ENCODE measurements at regions not wholly inside any gene's neighbourhood (a gene's known extent, or its start where the extent isn't known, plus 50 kb on each side); places are given as distances from the start of the nearest gene placed in this dataset.

DNA sequence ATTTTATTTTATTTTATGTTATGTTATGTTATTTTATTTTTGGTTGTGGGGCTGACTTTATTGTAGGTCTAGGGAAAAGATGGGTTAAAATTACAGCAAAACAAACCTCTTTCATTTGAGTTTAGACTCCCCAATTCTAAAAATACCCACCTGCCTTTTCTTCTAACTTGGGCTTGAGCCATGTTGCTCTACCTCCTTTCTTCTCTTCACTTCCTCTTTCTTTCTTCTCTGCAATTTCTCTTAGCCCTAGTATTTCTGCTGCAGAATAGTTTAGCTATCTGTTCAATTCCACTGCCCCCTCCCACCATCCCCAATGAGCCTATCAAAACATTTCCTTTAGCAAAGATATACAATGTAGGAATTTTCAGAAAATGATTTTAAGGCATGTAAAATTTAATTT, 653.3 kb downstream of the ARAP2 start:
- no peak overlapping the region for H3K4me3 ChIP-seq
- TF ChIP-seq POLR2A (IDR thresholded peaks at IDR 0.05), result no peak
- TF ChIP-seq, protein P1, sequence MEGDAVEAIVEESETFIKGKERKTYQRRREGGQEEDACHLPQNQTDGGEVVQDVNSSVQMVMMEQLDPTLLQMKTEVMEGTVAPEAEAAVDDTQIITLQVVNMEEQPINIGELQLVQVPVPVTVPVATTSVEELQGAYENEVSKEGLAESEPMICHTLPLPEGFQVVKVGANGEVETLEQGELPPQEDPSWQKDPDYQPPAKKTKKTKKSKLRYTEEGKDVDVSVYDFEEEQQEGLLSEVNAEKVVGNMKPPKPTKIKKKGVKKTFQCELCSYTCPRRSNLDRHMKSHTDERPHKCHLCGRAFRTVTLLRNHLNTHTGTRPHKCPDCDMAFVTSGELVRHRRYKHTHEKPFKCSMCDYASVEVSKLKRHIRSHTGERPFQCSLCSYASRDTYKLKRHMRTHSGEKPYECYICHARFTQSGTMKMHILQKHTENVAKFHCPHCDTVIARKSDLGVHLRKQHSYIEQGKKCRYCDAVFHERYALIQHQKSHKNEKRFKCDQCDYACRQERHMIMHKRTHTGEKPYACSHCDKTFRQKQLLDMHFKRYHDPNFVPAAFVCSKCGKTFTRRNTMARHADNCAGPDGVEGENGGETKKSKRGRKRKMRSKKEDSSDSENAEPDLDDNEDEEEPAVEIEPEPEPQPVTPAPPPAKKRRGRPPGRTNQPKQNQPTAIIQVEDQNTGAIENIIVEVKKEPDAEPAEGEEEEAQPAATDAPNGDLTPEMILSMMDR (IDR thresholded peaks at IDR 0.05 in 4 of 5, conservative IDR thresholded peaks at IDR 0.05 in 1 of 5), result no peak
- DNase-seq (no peak), ATAC-seq (no peak)
- H3K9me3 ChIP-seq, result no peaks in the 10 kb centered on the region
- no peaks in the 10 kb centered on the region for H3K27me3 ChIP-seq
- H3K27ac ChIP-seq, result no peak overlapping the region
- H3K4me1 ChIP-seq, result no peaks in the 10 kb centered on the region
- intact Hi-C loops (cut with DNase I; ENCODE audit: low total_unique reads), result no loop called here
- H3K36me3 ChIP-seq, result no peaks in the 10 kb centered on the region
- in situ Hi-C loops (cut with MboI; ENCODE audit: low sequenced_read_pairs in 4 of 4), result no loop called here

DNA sequence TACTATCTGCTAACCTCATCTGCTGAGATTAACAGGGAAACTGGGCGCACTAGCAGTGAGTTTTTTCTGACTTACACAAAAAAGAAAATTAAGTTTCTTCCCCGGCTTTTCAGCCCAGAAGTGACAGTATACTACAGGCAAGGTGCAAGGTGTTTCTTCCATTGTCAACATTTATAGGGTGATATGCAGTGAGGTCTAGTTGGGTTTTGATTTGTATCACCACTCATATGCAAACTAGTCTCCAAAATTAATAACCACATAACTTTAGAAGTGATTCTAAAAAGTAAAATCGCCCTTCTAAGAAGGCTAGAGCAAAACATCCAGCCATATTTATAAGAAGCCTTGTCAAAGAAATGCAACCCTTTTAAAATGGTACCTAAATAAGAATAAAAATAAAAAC, 640.1 kb downstream of the ARAP2 start:
- H3K36me3 ChIP-seq, result no peaks in the 10 kb centered on the region
- TF ChIP-seq POLR2A (IDR thresholded peaks at IDR 0.05), result no peak
- TF ChIP-seq, protein P1 (IDR thresholded peaks at IDR 0.05 in 4 of 5, conservative IDR thresholded peaks at IDR 0.05 in 1 of 5), result no peak
- H3K27ac ChIP-seq, result no peak overlapping the region
- DNase-seq (no peak), ATAC-seq (no peak)
- H3K4me1 ChIP-seq, result no peaks in the 10 kb centered on the region
- H3K4me3 ChIP-seq, result no peak overlapping the region
- H3K9me3 ChIP-seq, result no peaks in the 10 kb centered on the region
- no peaks in the 10 kb centered on the region for H3K27me3 ChIP-seq
- intact Hi-C loops (cut with DNase I; ENCODE audit: low total_unique reads) (no loop called here), in situ Hi-C loops (cut with MboI; ENCODE audit: low sequenced_read_pairs in 4 of 4) (no loop called here)

DNA sequence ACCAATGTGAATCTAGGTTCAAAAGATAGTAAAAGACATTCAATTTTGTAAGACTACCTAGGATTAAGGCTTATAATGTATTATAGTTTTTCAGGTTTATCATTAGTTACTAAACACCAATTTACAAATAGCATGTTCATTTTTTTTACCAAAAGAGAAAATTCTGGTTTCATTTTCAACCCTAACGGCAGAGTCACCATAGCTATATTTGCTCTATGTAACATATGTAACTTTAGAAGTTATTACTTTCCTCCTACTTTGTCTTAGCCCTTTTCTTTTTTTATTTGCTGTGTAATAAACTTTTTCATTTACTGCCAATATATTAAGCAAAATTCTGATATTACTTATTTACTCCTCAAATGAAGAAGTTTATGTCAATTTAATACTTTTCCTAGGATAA, 639.6 kb downstream of the ARAP2 start:
- no peaks in the 10 kb centered on the region for H3K36me3 ChIP-seq
- ATAC-seq (no peak), DNase-seq (no peak)
- H3K27ac ChIP-seq, result no peak overlapping the region
- no peaks in the 10 kb centered on the region for H3K4me1 ChIP-seq
- in situ Hi-C loops (cut with MboI; ENCODE audit: low sequenced_read_pairs in 4 of 4) (no loop called here), intact Hi-C loops (cut with DNase I; ENCODE audit: low total_unique reads) (no loop called here)
- no peaks in the 10 kb centered on the region for H3K27me3 ChIP-seq
- no peak overlapping the region for H3K4me3 ChIP-seq
- no peaks in the 10 kb centered on the region for H3K9me3 ChIP-seq
- TF ChIP-seq, protein P1 (IDR thresholded peaks at IDR 0.05 in 4 of 5, conservative IDR thresholded peaks at IDR 0.05 in 1 of 5), result no peak
- TF ChIP-seq POLR2A (IDR thresholded peaks at IDR 0.05), result no peak

DNA sequence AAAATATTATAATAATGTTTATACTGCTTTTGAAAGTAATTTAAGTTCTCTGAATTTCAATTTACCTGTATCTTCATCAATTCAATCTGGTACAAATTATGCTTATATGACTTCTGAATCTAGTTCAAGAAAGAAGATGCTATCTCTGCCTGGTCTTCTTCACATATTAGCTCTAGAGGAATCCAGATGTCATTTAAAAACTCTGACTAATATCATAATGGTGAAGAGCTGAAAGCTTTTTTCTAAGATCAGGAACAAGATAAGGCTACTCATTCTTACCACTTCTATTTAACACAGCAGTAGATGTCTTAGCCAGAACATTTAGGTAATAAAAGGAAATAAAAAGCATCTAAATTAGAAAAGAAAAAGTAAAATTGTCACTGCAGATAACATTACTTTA, 636.1 kb downstream of the ARAP2 start:
- no peaks in the 10 kb centered on the region for H3K36me3 ChIP-seq
- no peak overlapping the region for H3K27ac ChIP-seq
- no peaks in the 10 kb centered on the region for H3K9me3 ChIP-seq
- H3K4me1 ChIP-seq, result no peaks in the 10 kb centered on the region
- intact Hi-C loops (cut with DNase I; ENCODE audit: low total_unique reads) (no loop called here), in situ Hi-C loops (cut with MboI; ENCODE audit: low sequenced_read_pairs in 4 of 4) (no loop called here)
- no peaks in the 10 kb centered on the region for H3K27me3 ChIP-seq
- no peak overlapping the region for H3K4me3 ChIP-seq
- no peak for DNase-seq
- TF ChIP-seq, protein P1 (IDR thresholded peaks at IDR 0.05 in 4 of 5, conservative IDR thresholded peaks at IDR 0.05 in 1 of 5), result no peak
- TF ChIP-seq POLR2A (IDR thresholded peaks at IDR 0.05), result no peak
- ATAC-seq, result no peak

DNA sequence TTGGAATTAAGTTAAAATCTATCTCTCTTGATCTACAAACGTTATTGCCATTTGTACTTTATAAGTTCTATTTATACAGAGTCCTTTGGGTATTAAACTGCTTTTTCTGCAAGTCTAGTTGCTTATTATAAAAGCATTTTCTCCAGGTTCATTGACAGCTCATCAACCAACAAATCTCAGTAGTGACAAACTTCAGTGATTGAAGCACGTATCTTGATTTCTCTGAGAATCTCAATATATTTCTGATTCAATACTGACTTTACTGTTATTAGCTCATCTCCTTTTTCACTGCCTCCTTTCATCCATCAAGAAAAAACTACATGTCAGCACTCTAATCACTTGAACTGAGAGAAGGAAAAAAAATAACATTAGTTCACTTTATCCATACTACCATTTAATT, 630.2 kb downstream of the ARAP2 start:
- in situ Hi-C loops (cut with MboI; ENCODE audit: low sequenced_read_pairs in 4 of 4), result no loop called here
- no peak overlapping the region for H3K27ac ChIP-seq

More for the DNA sequence above, 630.2 kb downstream of the ARAP2 start:
- intact Hi-C loops (cut with DNase I; ENCODE audit: low total_unique reads), result no loop called here
- H3K9me3 ChIP-seq, result no peaks in the 10 kb centered on the region
- TF ChIP-seq, protein P1 (IDR thresholded peaks at IDR 0.05 in 4 of 5, conservative IDR thresholded peaks at IDR 0.05 in 1 of 5), result no peak
- no peak for TF ChIP-seq POLR2A (IDR thresholded peaks at IDR 0.05)
- DNase-seq, result no peak
- no peaks in the 10 kb centered on the region for H3K4me1 ChIP-seq
- H3K4me3 ChIP-seq, result no peak overlapping the region
- H3K27me3 ChIP-seq, result no peaks in the 10 kb centered on the region
- H3K36me3 ChIP-seq, result no peaks in the 10 kb centered on the region
- no peak for ATAC-seq
